K562 (cell line): ENCODE measurements at regions not wholly inside any gene's neighbourhood (a gene's known extent, or its start where the extent isn't known, plus 50 kb on each side); places are given as distances from the start of the nearest gene placed in this dataset.

Source experiments
- ATAC-seq: fragments of 200-7000 bp; cut with Tn5 transposase; 3 replicates; pipeline ENCODE4 v1.9.1; 2020; ENCODE audit warnings: moderate library complexity
- BruUV-seq: library from RNA; stranded (reverse); fragments of 400-500 nt; replicated peaks from 2 replicates; lab custom pipeline; 2021; lab: Mats Ljungman, UMichigan
- CTCF ChIA-PET: fragments of 300-600 bp; formaldehyde crosslinking; extraction: SDS; loops from one replicate; lab custom pipeline; 2021; ENCODE audit warnings: low intra/inter-chr PET ratio; lab: Yijun Ruan, JAX
- POLR2A ChIA-PET: fragments of 300-600, 350-650 bp; sonication (Branson Sonifier 250); formaldehyde crosslinking; extraction: SDS; loops from one replicate; lab custom pipeline; 2021; ENCODE audit warnings: antibody characterized with exemption, inconsistent platforms; lab: Yijun Ruan, JAX
- DNase-seq, 4 experiments: peaks; one replicate each; pipeline versions ENCODE4 v3.0.0 to v3.0.0-alpha.2; 2011 to 2018; ENCODE audit warnings: low spot score in 3 of 4, mixed read lengths in 3 of 4; ENCODE audit errors: extremely low read depth in 1 of 4
- FAIRE-seq: peaks from 2 replicates; lab custom pipeline; 2011; peaks lifted over from hg19 to GRCh38; lab: Jason Lieb, UNC
- H2AFZ ChIP-seq: 2 replicates; pipeline ENCODE4 v1.6.0; 2011; ENCODE audit warnings: low read depth, low read length, control low read depth, inconsistent platforms
- H3K27ac ChIP-seq: fragments of 200-600 bp; 3 replicates; pipeline ENCODE4 v1.8.0; 2011; ENCODE audit warnings: low read depth, mild to moderate bottlenecking, control low read depth, inconsistent platforms, low read length, moderate library complexity, mixed read lengths; ENCODE audit errors: extremely low read depth
- H3K27me3 ChIP-seq, 2 experiments: fragments of 300-600 bp in 1 of 2; 2 replicates in 1 of 2; 3 replicates in 1 of 2; pipeline versions ENCODE4 v1.6.0 to v1.8.0; 2011; ENCODE audit warnings: inconsistent platforms in 2 of 2, low read length in 2 of 2, mild to moderate bottlenecking in 1 of 2, mixed read lengths in 1 of 2, moderate library complexity in 1 of 2; ENCODE audit not compliant: control insufficient read depth in 2 of 2, insufficient read depth in 2 of 2
- H3K36me3 ChIP-seq: fragments of 300-600 bp; 3 replicates; pipeline ENCODE4 v1.8.0; 2011; ENCODE audit warnings: mild to moderate bottlenecking, low read length, inconsistent platforms; ENCODE audit not compliant: control insufficient read depth, insufficient read depth
- H3K4me1 ChIP-seq, 2 experiments: fragments of 200-600 bp in 1 of 2; replicated peaks in 1 of 2; 2 replicates in 1 of 2; 3 replicates in 1 of 2; pipeline versions ENCODE4 v1.5.1 to v1.8.0; 2011; ENCODE audit warnings: inconsistent platforms in 2 of 2, low read length in 2 of 2, mild to moderate bottlenecking in 1 of 2, mixed read lengths in 1 of 2, moderate library complexity in 1 of 2; ENCODE audit not compliant: control insufficient read depth in 2 of 2, insufficient read depth in 2 of 2
- H3K4me2 ChIP-seq: 2 replicates; pipeline ENCODE4 v1.6.1; 2011; ENCODE audit warnings: low read length, control low read depth, inconsistent platforms, mixed read lengths; ENCODE audit not compliant: insufficient read depth
- H3K4me3 ChIP-seq: fragments of 200-600 bp; sonication (generic), shearing (Covaris generic); 2 replicates; pipeline ENCODE4 v1.5.1; 2016; ENCODE audit warnings: control low read depth, inconsistent platforms
- H3K79me2 ChIP-seq: fragments of 200-600 bp; 3 replicates; pipeline ENCODE4 v1.8.0; 2011; ENCODE audit warnings: low read length, inconsistent platforms; ENCODE audit not compliant: control insufficient read depth, insufficient read depth
- H3K9ac ChIP-seq, 2 experiments: 2 replicates each; pipeline versions ENCODE4 v1.6.0 to v1.6.1; 2011; ENCODE audit warnings: low read depth in 2 of 2, low read length in 2 of 2, control low read depth in 1 of 2, inconsistent platforms in 1 of 2, mild to moderate bottlenecking in 1 of 2, mixed read lengths in 1 of 2; ENCODE audit not compliant: insufficient read depth in 1 of 2
- H3K9me1 ChIP-seq: one replicate; pipeline ENCODE4 v1.6.0; 2011; ENCODE audit warnings: inconsistent platforms, mild to moderate bottlenecking, low read length, moderate library complexity; ENCODE audit not compliant: control insufficient read depth, insufficient read depth
- H3K9me3 ChIP-seq: replicated peaks from 2 replicates; pipeline ENCODE4 v1.5.1; 2011; ENCODE audit warnings: low read depth, low read length, inconsistent platforms; ENCODE audit not compliant: control insufficient read depth, insufficient read depth
- H4K20me1 ChIP-seq: replicated peaks from 2 replicates; pipeline ENCODE4 v1.6.1; 2011; ENCODE audit warnings: low read length, inconsistent platforms, mixed read lengths; ENCODE audit not compliant: control insufficient read depth, insufficient read depth
- TAF15 ChIP-seq: fragments of 200-400 bp; formaldehyde crosslinking; IDR thresholded peaks from 2 replicates; pipeline ENCODE4 v1.6.1; 2017; ENCODE audit warnings: mild to moderate bottlenecking, low read depth, low read length, moderate library complexity
- WGBS: fragments of 100-300 bp; shearing (Covaris generic); methylation state at CpG from one replicate; pipeline ENCODE4 v1.1.6; 2016; ENCODE audit warnings: low coverage, mixed read lengths; ENCODE audit not compliant: insufficient coverage; ENCODE audit errors: missing lambda C conversion rate; 5-methylcytosine and 5-hydroxymethylcytosine counted together
- in situ Hi-C: fragments of 300-500 bp; cut with MboI; formaldehyde crosslinking; loops from 4 replicates; pipeline ENCODE4 v1.15.0; 2018; ENCODE audit warnings: inconsistent platforms, mixed read lengths
- intact Hi-C: fragments of 100-400 bp; cut with micrococcal nuclease; formaldehyde crosslinking; loops from 2 replicates; pipeline ENCODE4 v1.14.2; 2022
- TF ChIP-seq, protein P1 (sequence below): IDR thresholded peaks from 3 replicates; pipeline ENCODE4 v1.6.1; 2011; ENCODE audit warnings: borderline replicate concordance, mild to moderate bottlenecking, moderate library complexity; ENCODE audit not compliant: insufficient read length; ENCODE audit errors: extremely low read depth

- TF ChIP-seq TAF15, result no peak
- TF ChIP-seq, all 486 proteins: peak for 0
Observed at GRCh38 chr15:39409876-39410530, 170.9 kb upstream of the THBS1 start (continued).

DNA sequence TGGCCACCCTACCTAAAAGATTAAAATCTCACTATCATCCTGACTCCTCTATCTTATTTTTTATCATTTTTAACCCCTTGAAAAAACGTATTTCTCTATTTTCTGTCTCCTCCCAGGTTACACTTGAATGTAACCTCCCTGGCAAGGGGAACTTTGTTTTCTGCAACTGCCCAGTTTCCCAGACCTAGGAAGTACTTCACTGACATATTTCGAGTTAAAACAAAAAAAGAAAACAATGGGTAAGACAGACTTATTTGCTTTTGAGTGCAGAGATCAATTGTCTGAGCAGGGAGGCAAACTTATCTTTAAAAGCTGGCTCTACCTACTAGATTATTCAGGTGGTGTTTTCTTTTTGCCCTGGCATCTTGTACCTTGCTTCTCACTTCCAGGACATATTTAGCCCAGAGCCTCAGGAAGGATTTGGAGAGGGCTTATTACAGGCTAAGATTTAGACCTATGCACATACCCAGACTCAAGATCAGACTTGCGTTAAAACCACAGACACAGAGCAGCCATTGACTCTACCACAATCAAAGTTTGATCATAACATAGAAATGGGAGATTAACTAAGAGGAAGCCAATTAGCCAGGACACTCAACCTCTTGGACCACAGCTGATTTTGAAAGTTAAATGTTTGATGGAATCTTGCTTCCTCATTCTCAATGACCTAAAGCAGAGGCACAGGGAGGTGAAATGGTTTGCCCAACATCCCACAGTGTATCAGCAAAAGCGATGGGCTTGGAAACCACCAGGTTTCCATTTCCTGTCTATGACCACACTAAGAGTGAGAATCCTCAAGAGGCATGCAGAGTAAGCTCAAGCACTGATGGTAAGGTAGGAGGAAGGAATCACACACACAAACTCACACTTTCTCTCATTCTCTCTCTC lies 169.5 kb upstream of the THBS1 start:
- no peak overlapping the region for H3K27ac ChIP-seq
- no peak overlapping the region for H2AFZ ChIP-seq
- no peaks in the 10 kb centered on the region for H3K36me3 ChIP-seq
- H3K4me2 ChIP-seq, result no peak overlapping the region
- 6% methylated on average over 4 of the region's 4 CpGs for WGBS
- ChIA-PET POLR2A (interaction anchor here (0.5 kb wide), 1 partner anchor 372 kb away, joined by 3 read pairs; the partner anchor contains the start of gene FSIP1), CTCF (no interaction called here)
- no peaks in the 10 kb centered on the region for H3K79me2 ChIP-seq
- intact Hi-C loops (no loop called here), in situ Hi-C loops (no loop called here)
- no TSS peak for BruUV-seq
- H4K20me1 ChIP-seq, result no peaks in the 10 kb centered on the region
- H3K4me3 ChIP-seq, result no peak overlapping the region
- TF ChIP-seq, protein P1, sequence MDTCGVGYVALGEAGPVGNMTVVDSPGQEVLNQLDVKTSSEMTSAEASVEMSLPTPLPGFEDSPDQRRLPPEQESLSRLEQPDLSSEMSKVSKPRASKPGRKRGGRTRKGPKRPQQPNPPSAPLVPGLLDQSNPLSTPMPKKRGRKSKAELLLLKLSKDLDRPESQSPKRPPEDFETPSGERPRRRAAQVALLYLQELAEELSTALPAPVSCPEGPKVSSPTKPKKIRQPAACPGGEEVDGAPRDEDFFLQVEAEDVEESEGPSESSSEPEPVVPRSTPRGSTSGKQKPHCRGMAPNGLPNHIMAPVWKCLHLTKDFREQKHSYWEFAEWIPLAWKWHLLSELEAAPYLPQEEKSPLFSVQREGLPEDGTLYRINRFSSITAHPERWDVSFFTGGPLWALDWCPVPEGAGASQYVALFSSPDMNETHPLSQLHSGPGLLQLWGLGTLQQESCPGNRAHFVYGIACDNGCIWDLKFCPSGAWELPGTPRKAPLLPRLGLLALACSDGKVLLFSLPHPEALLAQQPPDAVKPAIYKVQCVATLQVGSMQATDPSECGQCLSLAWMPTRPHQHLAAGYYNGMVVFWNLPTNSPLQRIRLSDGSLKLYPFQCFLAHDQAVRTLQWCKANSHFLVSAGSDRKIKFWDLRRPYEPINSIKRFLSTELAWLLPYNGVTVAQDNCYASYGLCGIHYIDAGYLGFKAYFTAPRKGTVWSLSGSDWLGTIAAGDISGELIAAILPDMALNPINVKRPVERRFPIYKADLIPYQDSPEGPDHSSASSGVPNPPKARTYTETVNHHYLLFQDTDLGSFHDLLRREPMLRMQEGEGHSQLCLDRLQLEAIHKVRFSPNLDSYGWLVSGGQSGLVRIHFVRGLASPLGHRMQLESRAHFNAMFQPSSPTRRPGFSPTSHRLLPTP, result no peak
- peaks cover 5% of the 10 kb centered on the region for H3K9me3 ChIP-seq
- FAIRE-seq (no peak), DNase-seq (no peak), ATAC-seq (no peak)
- no peaks in the 10 kb centered on the region for H3K4me1 ChIP-seq
- H3K9me1 ChIP-seq, result no peaks in the 10 kb centered on the region
- no peaks in the 10 kb centered on the region for H3K27me3 ChIP-seq
- no peak overlapping the region for H3K9ac ChIP-seq
